Left hindlimb (tissue), 1 donor: ENCODE measurements at regions not wholly inside any gene's neighbourhood (a gene's known extent, or its start where the extent isn't known, plus 50 kb on each side); places are given as distances from the start of the nearest gene placed in this dataset.

Experiments
- DNase-seq: peaks from one replicate; pipeline ENCODE4 v3.0.0-alpha.2; 2018

GRCh38 chr7:156148547-156148946 lies 336.3 kb upstream of the SHH start:
- DNase-seq: no peak

GRCh38 chr7:156147756-156148504 lies 335.7 kb upstream of the SHH start:
- DNase-seq: no peak

GRCh38 chr7:156147104-156147503 lies 334.8 kb upstream of the SHH start:
- DNase-seq: no peak

- no peak for DNase-seq
Observed at GRCh38 chr7:156145996-156146395, 333.7 kb upstream of the SHH start.

- DNase-seq: no peak
Observed at GRCh38 chr7:156145184-156145583, 332.9 kb upstream of the SHH start.

- no peak for DNase-seq
Observed at GRCh38 chr7:156143683-156144082, 331.4 kb upstream of the SHH start.

GRCh38 chr7:156143158-156143557 lies 330.9 kb upstream of the SHH start:
- DNase-seq: no peak

GRCh38 chr7:156141941-156142340 lies 329.7 kb upstream of the SHH start:
- no peak for DNase-seq

GRCh38 chr7:156140896-156141295 lies 328.6 kb upstream of the SHH start:
- no peak for DNase-seq

GRCh38 chr7:156140447-156140846 lies 328.2 kb upstream of the SHH start:
- DNase-seq: no peak

GRCh38 chr7:156139633-156140032 lies 327.4 kb upstream of the SHH start:
- no peak for DNase-seq

GRCh38 chr7:156139112-156139511 lies 326.8 kb upstream of the SHH start:
- DNase-seq: no peak

GRCh38 chr7:156131881-156132280 lies 319.6 kb upstream of the SHH start:
- no peak for DNase-seq

GRCh38 chr7:156129522-156129921 lies 317.3 kb upstream of the SHH start:
- no peak for DNase-seq

- DNase-seq: no peak
Observed at GRCh38 chr7:156128496-156128895, 316.2 kb upstream of the SHH start.

GRCh38 chr7:156127166-156128134 lies 315.2 kb upstream of the SHH start:
- DNase-seq: no peak

GRCh38 chr7:156125841-156126730 lies 313.8 kb upstream of the SHH start:
- no peak for DNase-seq

- no peak for DNase-seq
Observed at GRCh38 chr7:156124356-156124755, 312.1 kb upstream of the SHH start.

GRCh38 chr7:156123362-156123761 lies 311.1 kb upstream of the SHH start:
- DNase-seq: no peak

- no peak for DNase-seq
Observed at GRCh38 chr7:156122752-156123354, 310.6 kb upstream of the SHH start.

- no peak for DNase-seq
Observed at GRCh38 chr7:156121956-156122355, 309.7 kb upstream of the SHH start.

GRCh38 chr7:156121434-156121833 lies 309.2 kb upstream of the SHH start:
- DNase-seq: no peak

- DNase-seq: no peak
Observed at GRCh38 chr7:156120552-156120951, 308.3 kb upstream of the SHH start.
